Left hindlimb (tissue), 1 donor: ENCODE measurements at regions not wholly inside any gene's neighbourhood (a gene's known extent, or its start where the extent isn't known, plus 50 kb on each side); places are given as distances from the start of the nearest gene placed in this dataset.

Source experiments
- DNase-seq: peaks from one replicate; pipeline ENCODE4 v3.0.0-alpha.2; 2018

DNA sequence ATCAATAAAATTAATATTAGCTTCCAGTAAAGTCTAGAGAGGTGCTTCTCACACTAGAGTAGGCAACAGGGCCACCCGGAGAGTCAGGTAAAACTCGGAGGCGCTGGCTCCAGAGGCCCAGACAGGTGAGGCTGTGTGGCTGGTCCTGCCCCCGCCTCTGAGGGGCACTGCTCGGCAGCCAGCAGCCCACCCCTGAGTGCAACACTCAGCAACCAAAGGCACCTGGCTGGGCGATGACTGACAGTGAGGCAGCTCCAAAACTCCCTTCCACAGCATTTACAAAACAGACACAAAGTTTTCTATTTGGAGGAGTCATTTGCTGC, 138.8 kb upstream of the ID2 start:
- DNase-seq = no peak

DNA sequence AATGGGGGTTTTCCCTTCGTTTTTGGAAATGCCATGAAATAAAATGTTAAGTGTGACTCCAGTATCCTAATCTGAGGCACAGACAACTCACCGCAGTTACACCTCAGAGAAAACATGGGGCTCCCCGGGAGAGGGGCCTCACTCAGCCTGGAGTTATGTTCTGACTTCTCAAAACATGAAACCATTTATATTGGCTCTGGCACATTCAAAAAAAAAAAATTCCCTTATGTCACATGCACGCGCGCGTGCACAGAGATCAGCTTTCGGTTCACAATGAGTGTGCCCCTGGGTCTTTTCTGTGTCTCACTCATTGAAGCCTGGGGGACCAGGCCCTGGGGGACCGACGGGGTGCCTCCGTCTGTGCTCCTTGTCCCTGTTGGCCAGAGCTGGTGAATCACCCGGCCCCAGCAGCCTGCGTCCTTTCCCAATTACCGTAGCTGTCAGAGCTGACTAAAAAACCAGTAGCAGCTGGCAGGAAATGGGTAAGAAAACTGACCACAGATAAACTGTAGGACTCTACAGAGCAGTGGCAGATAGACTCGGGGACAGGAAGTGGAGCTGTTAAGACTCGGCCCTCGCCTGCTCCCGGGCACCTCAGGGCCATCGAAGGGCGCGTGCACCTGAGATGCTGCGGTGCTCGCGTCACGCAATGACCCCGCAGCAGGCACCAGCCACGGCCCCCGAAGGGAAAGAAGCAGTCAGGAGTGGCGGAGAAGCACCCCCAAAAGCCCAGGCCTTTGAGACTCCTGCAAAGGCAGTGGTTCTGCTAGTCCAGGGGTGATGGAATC, 138.3 kb upstream of the ID2 start:
- DNase-seq = no peak

DNA sequence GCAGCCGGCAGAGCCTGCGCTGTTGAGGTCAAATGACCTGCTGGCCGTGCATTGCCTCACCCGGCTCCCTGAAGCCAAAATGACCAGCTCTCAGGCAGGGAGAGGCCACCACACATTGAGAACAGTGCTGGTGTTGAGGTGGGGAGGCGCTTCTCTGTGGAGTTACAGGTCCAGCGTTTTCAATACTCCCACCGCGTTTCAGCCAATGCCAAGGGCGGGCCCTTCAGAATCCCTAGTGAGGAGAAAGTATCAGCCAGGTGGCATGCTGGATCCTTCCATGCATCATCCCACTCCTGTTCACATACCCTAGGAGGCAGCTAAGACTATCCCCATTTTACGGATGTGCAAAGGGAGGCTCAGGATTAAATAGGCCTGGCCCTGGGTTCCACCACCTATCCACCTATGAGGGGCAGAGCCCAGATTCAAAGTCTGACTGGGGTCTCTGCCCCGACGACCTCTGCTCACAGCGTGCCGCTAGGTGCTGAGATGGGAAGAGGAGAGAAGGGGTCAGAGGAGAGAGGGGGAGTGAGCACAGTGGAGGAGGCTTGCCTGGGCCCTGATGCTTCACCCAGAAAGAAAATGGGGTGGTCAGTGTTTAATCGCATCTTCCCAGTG, 137.6 kb upstream of the ID2 start:
- DNase-seq = no peak

DNA sequence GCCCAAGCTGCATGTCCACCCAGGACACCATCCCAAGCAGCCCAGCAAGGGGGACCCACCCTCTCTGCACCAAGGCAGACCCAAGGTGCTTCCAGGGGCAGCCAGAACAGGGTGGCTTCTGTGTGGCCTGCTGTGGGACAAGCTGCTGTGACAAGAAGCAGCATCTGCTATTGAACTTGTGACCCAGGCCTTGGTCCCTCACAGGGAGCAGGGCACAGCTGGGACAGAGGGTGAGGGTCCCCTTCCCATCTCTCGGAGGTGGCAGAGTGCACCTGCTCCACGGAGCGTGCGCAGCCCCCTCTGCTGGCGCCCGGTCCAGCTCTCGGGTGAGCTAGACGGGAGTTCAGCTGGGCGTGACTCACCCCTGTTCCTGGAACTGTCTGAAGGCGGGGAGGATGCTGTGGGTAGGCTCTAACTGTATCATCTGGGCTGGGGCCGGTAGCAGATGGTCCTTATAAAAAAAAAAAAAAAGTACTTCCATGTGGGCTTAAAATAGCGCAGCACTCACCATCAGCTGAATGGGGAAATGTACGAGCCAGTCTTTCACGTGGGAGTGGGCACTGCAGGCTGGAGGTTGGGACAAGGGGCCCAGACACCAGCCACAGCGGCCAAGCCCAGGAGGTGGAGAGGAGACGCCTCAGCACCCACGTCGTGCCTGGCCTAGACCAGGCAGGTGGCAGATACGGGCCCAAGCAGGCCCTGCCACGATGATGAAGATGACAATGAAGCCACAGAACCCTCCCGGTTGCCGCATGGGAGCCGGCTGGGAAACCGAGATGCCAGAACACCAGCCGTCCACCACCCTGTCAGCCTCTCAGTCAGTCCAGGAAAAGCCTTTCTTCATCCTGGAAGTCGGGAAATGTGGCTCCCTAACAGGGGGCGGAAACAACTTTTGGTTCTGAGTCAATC, 136.8 kb upstream of the ID2 start:
- peak; percentile 63 for DNase-seq

DNA sequence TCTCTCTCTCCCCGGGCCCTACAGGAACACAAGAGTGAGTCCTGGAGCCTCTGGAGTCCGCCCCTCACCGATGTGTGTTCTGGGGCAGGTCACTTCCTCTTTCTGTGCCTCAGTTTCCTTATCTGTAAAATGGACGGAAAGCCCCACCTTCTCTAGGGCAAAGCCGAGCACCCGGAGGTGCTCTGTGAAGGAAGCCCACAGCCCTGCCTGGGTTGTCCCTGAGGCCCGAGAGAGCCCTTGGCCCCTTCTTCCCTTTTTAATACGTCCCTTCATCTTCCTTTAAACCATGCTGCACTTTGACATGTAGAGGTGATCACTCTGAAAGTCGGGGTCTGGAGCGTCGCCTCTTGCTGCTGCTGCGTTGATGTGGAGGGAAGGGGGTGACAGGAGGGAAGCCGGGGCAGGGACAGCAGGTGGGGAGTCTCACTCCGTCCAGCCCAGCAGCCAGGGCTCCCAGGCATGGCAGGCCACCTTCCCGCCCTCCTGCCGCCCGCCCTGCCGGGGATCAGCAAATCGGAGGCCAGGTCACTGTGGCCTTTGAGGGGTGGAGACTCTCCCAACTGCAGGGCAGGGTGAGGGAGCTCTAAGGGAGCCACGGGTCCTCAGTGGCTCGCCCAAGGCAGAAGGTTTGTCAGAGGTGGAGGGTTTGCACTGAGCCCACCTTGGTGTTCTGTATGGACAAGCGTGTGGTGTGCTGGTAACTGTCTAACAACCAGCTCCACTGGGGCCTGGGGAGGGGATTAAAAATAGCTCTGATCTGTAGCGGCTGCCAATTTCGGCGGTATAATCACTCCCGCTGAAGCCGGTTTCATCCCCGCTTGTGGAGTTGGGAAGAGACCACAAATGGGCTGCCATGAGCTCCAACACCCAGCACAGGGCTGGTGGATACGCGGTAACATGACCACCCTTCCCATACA, 135.9 kb upstream of the ID2 start:
- DNase-seq = no peak

DNA sequence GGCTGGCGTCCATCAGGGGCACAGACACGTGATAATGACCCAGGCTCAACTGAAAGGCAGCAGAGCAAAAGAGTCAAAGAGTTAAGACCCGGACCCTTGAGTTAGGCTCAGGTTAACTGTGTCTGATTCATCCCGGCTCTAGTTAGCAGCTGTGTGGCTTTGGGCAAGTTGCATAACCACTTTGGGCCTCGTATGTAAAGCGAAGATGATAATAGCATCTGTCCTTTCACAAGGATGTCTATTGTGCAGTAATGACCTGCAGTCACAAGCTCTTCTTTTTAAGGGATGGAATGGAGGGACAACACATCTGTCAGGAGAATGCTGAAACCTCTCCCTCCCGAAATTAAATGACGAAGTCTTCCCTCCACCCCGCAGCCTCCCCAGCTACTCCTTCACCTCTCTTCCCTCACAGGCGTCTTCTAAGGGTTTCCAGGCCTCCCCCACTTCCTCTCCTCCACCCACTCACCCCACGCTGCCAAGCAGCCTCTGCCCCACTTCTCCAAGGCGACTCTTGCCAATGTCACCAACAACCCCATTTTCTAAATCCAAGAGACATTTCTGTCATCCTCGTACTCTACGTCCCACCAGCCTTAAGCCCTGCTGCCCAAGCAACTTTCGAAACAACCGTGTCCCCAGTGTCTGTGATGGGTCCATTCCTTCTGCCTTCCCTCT, 135.1 kb upstream of the ID2 start:
- no peak for DNase-seq

DNA sequence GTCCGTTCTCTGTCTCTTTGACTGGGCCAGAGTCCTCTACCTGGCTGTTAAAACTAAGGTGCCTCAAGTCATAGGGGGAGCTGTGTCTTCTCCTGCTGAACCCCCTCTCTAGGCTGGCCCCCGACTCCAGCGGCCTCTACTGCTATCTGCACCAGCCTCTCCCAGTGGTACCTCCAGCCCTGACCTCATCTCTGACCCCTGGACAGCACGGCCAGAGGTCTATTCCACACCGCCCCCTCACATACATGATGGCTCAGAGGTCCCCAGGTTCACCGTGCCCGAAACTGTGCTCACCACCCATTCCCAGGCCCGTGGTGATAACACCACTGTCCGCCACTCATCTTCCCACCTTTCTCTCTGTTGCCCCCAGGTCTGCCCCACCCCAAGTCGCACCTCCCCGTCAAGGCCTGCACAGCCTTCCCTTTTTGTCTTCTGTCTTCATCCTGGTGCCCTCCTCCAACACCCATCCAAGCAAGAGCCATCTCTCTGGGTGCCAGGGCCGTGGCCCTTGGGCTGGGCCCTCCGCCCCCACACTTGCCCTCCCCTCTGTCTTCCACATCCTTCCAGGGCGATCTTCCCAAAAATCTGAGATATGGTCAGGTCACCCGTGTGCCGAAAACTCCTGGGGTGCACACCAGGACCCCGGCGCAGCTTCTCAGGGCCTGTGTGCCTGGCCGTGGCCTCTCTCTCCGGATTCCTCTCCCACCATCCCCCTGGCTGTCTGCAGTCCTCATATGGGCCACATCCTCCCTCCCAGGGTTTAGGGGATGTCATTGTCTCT, 134.4 kb upstream of the ID2 start:
- no peak for DNase-seq

DNA sequence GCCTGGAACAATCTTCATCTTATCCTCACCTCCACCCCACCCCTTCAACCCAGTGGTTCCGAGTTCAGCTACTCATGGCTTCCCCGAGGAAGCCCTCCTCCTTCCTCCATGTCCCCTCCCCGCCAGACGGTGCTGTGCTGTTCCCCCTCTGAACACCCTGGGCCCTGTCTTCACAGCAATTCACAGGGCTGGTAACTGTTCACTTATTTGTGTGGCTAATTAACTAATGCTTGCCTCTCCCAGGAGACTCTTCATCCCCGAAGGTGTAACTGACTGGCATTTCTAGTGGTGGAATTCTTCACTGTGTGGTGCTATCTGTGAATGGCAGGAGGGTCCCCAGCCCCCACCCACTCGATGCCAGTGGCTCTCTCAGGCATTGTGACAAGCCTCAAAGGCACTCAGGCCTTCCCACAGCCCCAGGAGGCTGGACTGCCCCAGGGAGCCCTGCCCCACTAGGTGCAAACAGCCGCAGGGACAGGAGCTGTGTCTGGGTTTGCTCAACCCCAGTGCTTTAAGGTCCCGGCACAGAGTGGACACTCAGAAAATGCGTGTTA, 133.7 kb upstream of the ID2 start:
- no peak for DNase-seq

DNA sequence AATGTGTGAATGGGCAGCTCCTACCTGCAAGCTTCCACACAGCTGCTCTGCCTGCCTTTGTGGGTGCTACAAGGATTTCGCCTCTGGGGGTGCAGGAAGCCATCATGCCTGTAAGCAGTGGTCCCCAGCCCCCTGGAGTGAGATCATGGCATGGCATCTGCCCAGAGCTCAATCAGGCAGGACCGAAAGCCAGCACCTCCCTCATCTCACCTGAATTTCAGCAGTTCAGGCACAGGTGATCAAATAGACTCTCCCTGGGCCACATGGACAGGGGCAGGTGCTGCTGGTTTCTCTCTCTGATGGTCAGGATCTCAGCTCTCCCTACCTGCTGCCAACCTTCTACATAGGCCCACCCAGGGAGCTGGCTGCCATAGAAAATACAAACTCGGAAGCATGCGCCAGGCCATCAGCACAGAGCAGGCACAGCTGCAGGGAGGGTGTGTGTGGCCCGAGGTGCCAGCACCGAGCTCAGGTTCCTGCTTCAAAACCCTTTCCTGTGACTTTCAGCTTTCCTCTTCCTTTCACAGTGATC, 133.2 kb upstream of the ID2 start:
- no peak for DNase-seq

DNA sequence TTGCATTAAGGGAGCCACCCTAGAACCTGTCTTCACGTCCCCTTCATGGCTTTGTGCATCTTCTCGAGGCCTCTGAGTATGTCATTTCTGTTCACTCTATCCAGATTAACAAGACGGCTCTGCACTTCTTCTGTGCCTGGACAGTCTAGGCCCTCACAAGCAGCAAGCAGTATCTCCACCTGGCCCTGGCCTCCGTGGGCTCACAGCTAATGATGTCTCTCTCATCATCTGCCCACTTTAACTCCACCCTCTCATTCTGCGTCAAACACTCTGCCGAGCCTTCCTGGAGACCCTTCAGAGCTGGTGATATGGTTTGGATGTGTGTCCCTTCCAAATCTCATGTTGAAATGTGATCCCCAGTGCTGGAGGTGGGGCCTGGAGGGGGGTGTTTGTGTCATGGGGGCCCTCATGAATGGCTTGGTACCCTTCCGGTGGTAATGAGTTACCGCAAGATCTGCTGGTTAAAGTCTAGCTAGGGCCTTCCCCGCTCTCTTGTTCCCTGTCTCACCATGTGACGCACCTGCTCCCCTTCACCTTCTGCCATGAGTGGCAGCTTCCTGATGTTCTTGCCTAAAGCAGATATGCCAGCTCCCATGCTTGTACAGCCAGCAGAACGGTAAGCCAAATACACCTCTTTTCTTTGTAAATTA, 132.5 kb upstream of the ID2 start:
- no peak for DNase-seq

DNA sequence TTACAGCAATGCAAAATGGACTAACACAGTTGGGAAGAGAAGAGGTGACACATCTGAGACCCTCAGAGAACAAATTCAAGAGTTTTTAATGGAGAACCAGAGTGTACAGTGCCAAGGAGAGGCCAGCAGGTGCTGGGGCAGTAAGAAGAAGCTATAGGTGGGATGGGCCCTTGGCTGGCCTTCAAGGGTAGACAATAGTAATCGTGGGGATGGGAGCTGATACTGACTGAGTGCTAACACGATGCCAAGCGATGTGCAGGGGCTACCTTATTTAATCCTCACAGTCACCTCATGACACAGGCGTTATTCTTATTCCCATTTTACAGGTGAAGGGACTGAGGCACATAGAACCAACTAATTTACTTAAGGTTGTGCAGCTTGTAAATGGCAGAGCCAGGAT, 131.9 kb upstream of the ID2 start:
- DNase-seq = no peak

DNA sequence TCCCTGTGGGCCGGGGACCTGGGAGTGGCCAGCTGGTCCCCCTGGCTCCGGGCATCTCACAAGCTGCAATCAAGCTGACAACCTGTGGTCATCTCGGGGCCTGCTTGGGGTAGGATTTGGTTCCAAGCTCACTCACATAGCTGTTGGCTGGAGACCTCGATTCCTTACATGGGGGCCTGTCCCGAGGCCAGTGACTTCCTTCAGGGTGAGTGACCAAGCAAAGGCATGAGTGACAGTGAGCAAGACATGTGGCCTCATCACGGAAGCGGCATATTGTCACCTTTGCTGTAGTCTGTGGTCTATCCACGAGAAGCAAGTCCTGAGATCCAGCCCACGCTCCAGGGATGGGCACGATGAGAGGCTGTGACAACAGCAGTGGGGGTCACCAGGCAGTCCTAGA, 131.4 kb upstream of the ID2 start:
- DNase-seq = no peak

DNA sequence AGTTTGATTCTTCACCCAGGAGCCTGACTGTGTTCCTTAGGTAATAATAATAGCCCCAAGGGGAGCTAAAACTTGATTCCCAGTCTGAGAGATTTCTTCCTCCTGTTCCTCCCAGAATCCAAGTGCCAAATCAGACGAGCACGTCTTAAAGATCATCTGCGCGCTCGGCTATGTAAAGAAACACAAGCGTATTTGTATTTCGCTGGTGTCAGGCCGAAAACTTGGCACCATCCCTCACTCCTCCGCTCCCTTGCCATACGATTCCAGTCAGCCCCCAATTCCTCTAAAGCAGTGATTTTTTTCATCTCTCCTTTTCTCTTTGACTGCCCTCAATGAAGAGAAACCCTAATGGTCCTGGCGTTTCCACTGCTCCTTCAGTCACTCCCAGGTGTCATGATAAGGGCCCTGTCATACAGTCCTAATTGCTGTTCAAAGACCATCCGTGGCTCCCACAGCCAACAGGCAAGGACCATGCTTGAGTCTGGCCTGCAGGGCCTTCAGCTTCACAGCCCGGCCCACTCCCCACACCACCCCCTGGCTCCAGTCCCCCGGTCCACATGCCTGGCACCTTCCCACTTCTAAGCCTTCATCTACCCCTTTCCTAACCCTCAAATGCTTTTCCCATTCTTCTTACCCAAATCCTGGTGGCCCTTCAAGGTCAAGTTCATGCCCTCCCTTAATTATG, 130.8 kb upstream of the ID2 start:
- no peak for DNase-seq

DNA sequence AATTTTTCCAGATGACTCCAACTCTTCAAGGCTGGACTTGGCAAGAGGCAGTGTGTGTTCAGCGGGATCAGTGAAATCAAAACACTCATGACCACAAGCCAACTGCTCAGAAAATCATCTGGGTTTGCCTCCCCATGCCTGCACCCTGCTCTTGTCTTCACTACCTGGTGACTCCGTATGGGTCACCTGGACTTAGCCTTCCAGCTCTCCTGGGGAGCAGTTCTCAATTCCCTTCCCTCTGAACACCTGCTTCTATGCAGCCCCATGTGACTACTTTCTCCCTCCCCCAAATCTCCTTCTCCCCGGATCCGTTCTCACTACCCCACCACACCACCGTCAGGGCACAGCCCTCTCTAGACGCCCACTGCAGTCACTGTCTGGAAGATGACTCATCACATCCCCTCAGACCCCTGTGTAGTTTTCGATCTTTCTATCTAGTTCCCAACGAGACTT, 130.2 kb upstream of the ID2 start:
- DNase-seq = no peak

DNA sequence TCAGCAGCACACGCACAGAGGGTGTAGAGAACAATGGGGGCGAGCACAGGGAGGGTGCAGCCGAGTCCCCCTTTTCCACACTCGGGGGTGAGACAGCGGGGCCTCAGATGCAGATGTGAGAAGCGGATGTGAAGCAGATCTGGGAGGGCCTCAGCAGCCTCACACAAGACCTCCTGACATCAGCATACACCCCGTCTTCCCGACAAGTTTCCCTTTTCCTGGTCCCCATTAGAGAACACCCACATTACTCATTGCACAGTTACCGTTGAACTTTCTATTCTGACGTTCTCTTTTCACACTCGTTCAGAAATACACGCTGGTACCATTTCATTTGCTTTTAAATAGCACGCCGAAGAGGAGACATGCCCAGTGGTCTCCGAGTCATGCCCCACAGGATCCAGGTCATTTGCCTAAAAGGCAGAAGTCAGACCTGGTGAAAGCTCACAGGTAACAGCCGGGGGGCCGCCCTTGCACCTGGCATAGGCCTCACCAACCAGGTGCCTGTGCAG, 129.5 kb upstream of the ID2 start:
- no peak for DNase-seq

DNA sequence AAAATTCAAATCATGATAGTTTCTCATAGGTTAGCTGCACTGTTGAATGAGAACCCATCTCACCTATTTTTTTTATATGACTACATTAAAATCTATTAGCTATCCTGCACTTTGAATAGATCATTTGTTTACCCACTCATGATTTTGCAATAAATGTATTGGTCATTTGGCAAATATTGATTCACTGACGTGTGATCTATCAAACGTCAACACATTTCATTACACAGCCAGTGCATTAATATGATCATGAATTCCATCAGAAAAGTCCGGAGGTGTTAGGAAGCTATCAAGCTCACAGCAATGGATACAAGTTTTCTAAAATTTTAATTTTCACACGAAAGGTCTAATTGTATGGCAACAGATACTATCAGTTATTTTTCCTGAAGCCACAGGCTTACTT, 128.2 kb upstream of the ID2 start:
- DNase-seq = no peak

DNA sequence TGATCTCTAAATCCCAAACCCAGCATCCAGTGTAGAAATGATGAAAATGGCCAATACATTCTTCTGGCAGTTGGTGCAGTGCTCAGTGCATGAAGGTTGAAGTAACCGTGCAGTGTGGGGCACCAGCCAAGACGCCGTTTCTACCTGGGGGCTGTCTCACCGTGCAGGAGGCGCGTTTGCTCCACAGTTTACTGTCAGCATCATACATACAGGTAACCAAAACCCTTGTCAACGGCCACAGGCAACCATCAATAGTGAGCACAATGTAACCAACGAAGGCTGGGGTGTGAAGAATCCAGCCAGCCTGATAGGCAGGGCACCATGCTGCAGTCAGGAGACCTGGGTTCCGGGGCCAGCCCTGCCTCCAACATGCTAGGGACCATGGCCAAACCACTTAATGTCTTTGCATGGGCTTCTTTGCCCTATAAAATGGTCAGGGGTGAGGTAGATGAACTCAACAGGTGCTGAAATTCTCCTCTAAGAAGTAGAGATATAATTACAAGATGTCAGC, 127.5 kb upstream of the ID2 start:
- no peak for DNase-seq

DNA sequence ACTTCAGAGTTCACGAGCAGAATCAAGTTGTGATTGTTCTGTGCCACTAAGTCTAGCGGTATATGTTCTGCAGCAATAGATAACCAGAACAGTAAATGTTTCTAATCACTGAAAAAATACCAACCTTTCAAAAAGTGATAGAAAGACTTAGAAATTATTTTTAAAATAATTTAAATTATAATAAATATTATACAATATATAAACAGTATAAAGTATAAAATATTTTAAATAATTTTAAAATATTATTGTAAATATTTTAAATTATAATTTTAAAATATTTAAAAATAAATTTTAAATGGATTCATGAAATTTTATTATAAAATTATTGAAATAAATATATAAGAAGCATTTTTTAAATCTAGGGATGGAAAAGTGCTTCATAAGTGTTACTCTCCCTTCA, 126.3 kb upstream of the ID2 start:
- no peak for DNase-seq

DNA sequence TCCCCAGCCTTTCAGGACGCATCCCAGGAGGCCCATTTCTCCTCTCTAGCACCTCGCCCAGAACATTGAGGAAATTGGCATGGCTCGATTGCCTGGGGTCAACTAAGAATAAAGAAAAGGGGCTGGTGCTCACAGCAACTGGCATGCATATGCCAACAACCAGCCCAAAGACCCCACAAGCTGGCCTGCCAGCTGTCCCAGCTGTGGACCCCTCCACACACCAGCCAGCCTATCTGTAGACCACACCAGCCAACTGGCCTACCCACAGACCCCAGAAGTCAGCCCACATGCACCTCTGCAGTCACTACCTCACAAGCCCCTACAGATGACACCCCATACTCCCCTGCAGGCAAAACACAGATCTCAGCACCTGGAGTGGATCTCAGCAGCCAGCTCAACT, 123.8 kb upstream of the ID2 start:
- no peak for DNase-seq
